Caco-2 (cell line): ENCODE measurements at regions not wholly inside any gene's neighbourhood (a gene's known extent, or its start where the extent isn't known, plus 50 kb on each side); places are given as distances from the start of the nearest gene placed in this dataset.

Source experiments
- BruUV-seq: library from RNA; stranded (reverse); fragments of 400-500 nt; replicated peaks from 2 replicates; lab custom pipeline; 2021; lab: Mats Ljungman, UMichigan
- CTCF ChIA-PET: fragments of 300-600 bp; sonication (Branson Sonifier 250); formaldehyde crosslinking; loops from one replicate; lab custom pipeline; 2022; ENCODE audit warnings: antibody characterized with exemption; lab: Charles Lee
- POLR2A ChIA-PET: fragments of 300-600 bp; sonication (Branson Sonifier 250); formaldehyde crosslinking; loops from one replicate; lab custom pipeline; 2022; ENCODE audit warnings: antibody characterized with exemption; lab: Charles Lee
- DNase-seq, 2 experiments: peaks; one replicate each; pipeline versions ENCODE4 v3.0.0 to v3.0.0-alpha.2; 2020 to 2022
- H3K27me3 ChIP-seq: replicated peaks from 2 replicates; pipeline ENCODE4 v1.6.0; 2011; ENCODE audit warnings: low read length; ENCODE audit not compliant: control insufficient read depth, insufficient read depth
- H3K36me3 ChIP-seq: 2 replicates; pipeline ENCODE4 v1.5.1; 2011; ENCODE audit warnings: low read length; ENCODE audit not compliant: control insufficient read depth, insufficient read depth
- H3K4me1 ChIP-seq: fragments of 250-450 bp; sonication (Bioruptor Pico); 2 replicates; pipeline ENCODE4 v1.5.1; 2020; ENCODE audit warnings: mild to moderate bottlenecking
- H3K4me3 ChIP-seq: 2 replicates; pipeline ENCODE4 v1.5.1; 2011; ENCODE audit warnings: low read depth, mild to moderate bottlenecking, control low read depth, low read length
- H3K9me3 ChIP-seq: fragments of 250-450 bp; sonication (Bioruptor Pico); 2 replicates; pipeline ENCODE4 v1.5.1; 2020; ENCODE audit warnings: mild to moderate bottlenecking, moderate library complexity
- H3K27ac Mint-ChIP-seq: one replicate; pipeline ENCODE4 v1.8.0; 2022; ENCODE audit warnings: mixed read lengths; ENCODE audit not compliant: unreplicated experiment
- H3K27me3 Mint-ChIP-seq: one replicate; pipeline ENCODE4 v1.8.0; 2022; ENCODE audit warnings: mixed read lengths; ENCODE audit not compliant: insufficient read depth, unreplicated experiment
- H3K36me3 Mint-ChIP-seq: one replicate; pipeline ENCODE4 v1.8.0; 2022; ENCODE audit warnings: mild to moderate bottlenecking, mixed read lengths; ENCODE audit not compliant: insufficient read depth, unreplicated experiment
- H3K4me1 Mint-ChIP-seq: one replicate; pipeline ENCODE4 v1.8.0; 2022; ENCODE audit warnings: low read depth, mixed read lengths; ENCODE audit not compliant: unreplicated experiment
- H3K4me3 Mint-ChIP-seq: one replicate; pipeline ENCODE4 v1.8.0; 2022; ENCODE audit warnings: mild to moderate bottlenecking, moderate library complexity, mixed read lengths; ENCODE audit not compliant: unreplicated experiment
- H3K9me3 Mint-ChIP-seq: one replicate; pipeline ENCODE4 v1.8.0; 2022; ENCODE audit warnings: mixed read lengths; ENCODE audit not compliant: unreplicated experiment
- CTCF ChIP-seq, 2 experiments: fragments of 200-600 bp in 1 of 2; IDR thresholded peaks; 1 replicate in 1 of 2; 2 replicates in 1 of 2; pipeline versions ENCODE4 v1.5.1 to v1.8.0; 2011 to 2022; ENCODE audit warnings: antibody characterized with exemption in 1 of 2, control low read depth in 1 of 2, inconsistent platforms in 1 of 2, low read depth in 1 of 2, low read length in 1 of 2, mild to moderate bottlenecking in 1 of 2, moderate library complexity in 1 of 2; ENCODE audit not compliant: insufficient read depth in 1 of 2, severe bottlenecking in 1 of 2, unreplicated experiment in 1 of 2
- intact Hi-C: fragments of 100-400 bp; cut with micrococcal nuclease; formaldehyde crosslinking; loops from one replicate; pipeline ENCODE4 v1.10.0; 2022; ENCODE audit not compliant: unreplicated experiment

- TF ChIP-seq CTCF (IDR thresholded peaks at IDR 0.05; ENCODE audit: insufficient read depth in 1 of 2, low read depth in 1 of 2, low read length in 1 of 2, severe bottlenecking in 1 of 2, unreplicated experiment in 1 of 2) = no peak
- no peaks in the 10 kb centered on the region for H3K9me3 Mint-ChIP-seq
- no peaks in the 10 kb centered on the region for H3K4me1 ChIP-seq
- intact Hi-C loops = no loop called here
- no peak for DNase-seq
- BruUV-seq = no TSS peak
- H3K27me3 ChIP-seq = no peaks in the 10 kb centered on the region
- CTCF ChIA-PET = no interaction called here
- H3K27me3 Mint-ChIP-seq = no peaks in the 10 kb centered on the region
- no peaks in the 10 kb centered on the region for H3K9me3 ChIP-seq
- POLR2A ChIA-PET = no interaction called here
- H3K27ac Mint-ChIP-seq = no peak overlapping the region
- no peaks in the 10 kb centered on the region for H3K36me3 ChIP-seq
- no peaks in the 10 kb centered on the region for H3K36me3 Mint-ChIP-seq
- no peak overlapping the region for H3K4me3 ChIP-seq
- no peak overlapping the region for H3K4me3 Mint-ChIP-seq
- no peaks in the 10 kb centered on the region for H3K4me1 Mint-ChIP-seq
These were observed 117.9 kb upstream of the SALL3 start for GRCh38 chr18:78861706-78862105.

GRCh38 chr18:78862395-78862794 is 117.2 kb upstream of the SALL3 start:
- no peaks in the 10 kb centered on the region for H3K9me3 ChIP-seq
- H3K36me3 Mint-ChIP-seq = no peaks in the 10 kb centered on the region
- H3K4me1 ChIP-seq = no peaks in the 10 kb centered on the region
- H3K27me3 Mint-ChIP-seq = no peaks in the 10 kb centered on the region
- no peak for TF ChIP-seq CTCF (IDR thresholded peaks at IDR 0.05; ENCODE audit: insufficient read depth in 1 of 2, low read depth in 1 of 2, low read length in 1 of 2, severe bottlenecking in 1 of 2, unreplicated experiment in 1 of 2)
- H3K27ac Mint-ChIP-seq = no peak overlapping the region
- no peaks in the 10 kb centered on the region for H3K36me3 ChIP-seq
- intact Hi-C loops = no loop called here
- CTCF ChIA-PET = no interaction called here
- H3K27me3 ChIP-seq = no peaks in the 10 kb centered on the region
- POLR2A ChIA-PET = no interaction called here
- H3K4me3 ChIP-seq = no peak overlapping the region
- no peak overlapping the region for H3K4me3 Mint-ChIP-seq
- no peak for DNase-seq
- H3K4me1 Mint-ChIP-seq = no peaks in the 10 kb centered on the region
- BruUV-seq = no TSS peak
- no peaks in the 10 kb centered on the region for H3K9me3 Mint-ChIP-seq

GRCh38 chr18:78865056-78865598 is 114.5 kb upstream of the SALL3 start:
- no peaks in the 10 kb centered on the region for H3K36me3 Mint-ChIP-seq
- no peak overlapping the region for H3K4me3 Mint-ChIP-seq
- POLR2A ChIA-PET = no interaction called here
- H3K27ac Mint-ChIP-seq = no peak overlapping the region
- H3K9me3 Mint-ChIP-seq = no peaks in the 10 kb centered on the region
- Histone ChIP-seq H3K4me1 (no peaks in the 10 kb centered on the region), H3K36me3 (no peaks in the 10 kb centered on the region), H3K27me3 (no peaks in the 10 kb centered on the region), H3K4me3 (no peak overlapping the region), H3K9me3 (no peaks in the 10 kb centered on the region)
- no peak for TF ChIP-seq CTCF (IDR thresholded peaks at IDR 0.05; ENCODE audit: insufficient read depth in 1 of 2, low read depth in 1 of 2, low read length in 1 of 2, severe bottlenecking in 1 of 2, unreplicated experiment in 1 of 2)
- CTCF ChIA-PET = no interaction called here
- intact Hi-C loops = no loop called here
- no peak for DNase-seq
- BruUV-seq = no TSS peak
- H3K4me1 Mint-ChIP-seq = no peaks in the 10 kb centered on the region
- no peaks in the 10 kb centered on the region for H3K27me3 Mint-ChIP-seq
